Hepatocyte (in vitro differentiated cells): ENCODE measurements at regions not wholly inside any gene's neighbourhood (a gene's known extent, or its start where the extent isn't known, plus 50 kb on each side); places are given as distances from the start of the nearest gene placed in this dataset.

Experiments
- CTCF ChIP-seq: fragments of 200-600 bp; sonication (generic); IDR thresholded peaks from 2 replicates; pipeline ENCODE4 v1.5.1; 2016; ENCODE audit warnings: antibody characterized with exemption, mild to moderate bottlenecking; ENCODE audit not compliant: poor library complexity
- EZH2 ChIP-seq: fragments of 200-600 bp; sonication (generic); IDR thresholded peaks from 2 replicates; pipeline ENCODE4 v1.6.1; 2016; ENCODE audit warnings: antibody characterized with exemption, mild to moderate bottlenecking, borderline replicate concordance
- EZH2phosphoT487 ChIP-seq: fragments of 200-600 bp; sonication (generic); IDR thresholded peaks from one replicate; pipeline ENCODE4 v1.6.1; 2018; ENCODE audit warnings: antibody characterized with exemption, mild to moderate bottlenecking, low read depth, moderate library complexity; ENCODE audit not compliant: unreplicated experiment, severe bottlenecking

GRCh38 chr20:58084966-58085365 is 143.5 kb downstream of the ANKRD60 start:
- TF ChIP-seq EZH2phosphoT487 (no peak), CTCF (no peak), EZH2 (no peak)
